ENCODE measurements at regions not wholly inside any gene's neighbourhood (a gene's known extent, or its start where the extent isn't known, plus 50 kb on each side); places are given as distances from the start of the nearest gene placed in this dataset.

GRCh38 chr5:54651482-54652076 lies 134.0 kb downstream of the SNX18 start:
- ATAC-seq (peak; percentile 31 to 56), DNase-seq (peak; percentile 83)
- intact Hi-C loops (cut with DNase I) = no loop called here

- no peak for ATAC-seq
- intact Hi-C loops (cut with DNase I) = loop anchor here in 1 of 2 donors (5.0 kb wide), 1 partner anchor 127 kb away; no protein-coding TSS in a partner anchor
- DNase-seq = no peak
Measured at GRCh38 chr5:54649041-54649504, 131.5 kb downstream of the SNX18 start.

GRCh38 chr5:54646356-54647101 lies 129.0 kb downstream of the SNX18 start:
- DNase-seq (peak; percentile 88), ATAC-seq (peak; percentile 91 to 96)
- intact Hi-C loops (cut with DNase I) = loop anchor here in 1 of 2 donors (5.0 kb wide), 1 partner anchor 124 kb away; no protein-coding TSS in a partner anchor

GRCh38 chr5:54645882-54646355 lies 128.4 kb downstream of the SNX18 start:
- DNase-seq (no peak), ATAC-seq (no peak)
- intact Hi-C loops (cut with DNase I) = loop anchor here in 1 of 2 donors (5.0 kb wide), 1 partner anchor 124 kb away; no protein-coding TSS in a partner anchor

- ATAC-seq = no peak
- intact Hi-C loops (cut with DNase I) = no loop called here
Measured at GRCh38 chr5:54644226-54644625, 126.7 kb downstream of the SNX18 start.

GRCh38 chr5:54643685-54644106 lies 126.1 kb downstream of the SNX18 start:
- DNase-seq = no peak
- no peak for ATAC-seq
- intact Hi-C loops (cut with DNase I) = no loop called here

More at GRCh38 chr5:54644226-54644625, 126.7 kb downstream of the SNX18 start:
- DNase-seq = no peak

- ATAC-seq = no peak
- no peak for DNase-seq
- intact Hi-C loops (cut with DNase I) = no loop called here
Measured at GRCh38 chr5:54639621-54640020, 122.1 kb downstream of the SNX18 start.

- DNase-seq (no peak), ATAC-seq (no peak)
- intact Hi-C loops (cut with DNase I) = no loop called here
Measured at GRCh38 chr5:54638106-54638505, 120.5 kb downstream of the SNX18 start.

GRCh38 chr5:54637654-54638053 lies 120.1 kb downstream of the SNX18 start:
- peak; percentile 56 for DNase-seq
- ATAC-seq = peak; percentile 75 to 92
- intact Hi-C loops (cut with DNase I) = no loop called here

GRCh38 chr5:54634089-54634488 lies 116.5 kb downstream of the SNX18 start:
- no peak for DNase-seq
- no peak for ATAC-seq
- intact Hi-C loops (cut with DNase I) = no loop called here

- intact Hi-C loops (cut with DNase I) = no loop called here
- peak; percentile 58 to 69 for ATAC-seq
- peak; percentile 65 for DNase-seq
Measured at GRCh38 chr5:54632131-54632701, 114.7 kb downstream of the SNX18 start.

GRCh38 chr5:54630738-54631359 lies 113.3 kb downstream of the SNX18 start:
- DNase-seq (peak; percentile 32), ATAC-seq (peak; percentile 84 to 85)
- intact Hi-C loops (cut with DNase I) = no loop called here

- no peak for ATAC-seq
- intact Hi-C loops (cut with DNase I) = no loop called here
- DNase-seq = no peak
Measured at GRCh38 chr5:54629115-54629514, 111.6 kb downstream of the SNX18 start.

GRCh38 chr5:54628050-54628449 lies 110.5 kb downstream of the SNX18 start:
- ATAC-seq (no peak), DNase-seq (no peak)
- intact Hi-C loops (cut with DNase I) = no loop called here

- DNase-seq (no peak), ATAC-seq (no peak)
- intact Hi-C loops (cut with DNase I) = no loop called here
Measured at GRCh38 chr5:54626407-54626806, 108.8 kb downstream of the SNX18 start.

- DNase-seq (no peak), ATAC-seq (no peak)
- intact Hi-C loops (cut with DNase I) = no loop called here
Measured at GRCh38 chr5:54624805-54625568, 107.4 kb downstream of the SNX18 start.

- no peak for ATAC-seq
- DNase-seq = no peak
- intact Hi-C loops (cut with DNase I) = no loop called here
Measured at GRCh38 chr5:54621709-54622108, 104.2 kb downstream of the SNX18 start.

- ATAC-seq (no peak), DNase-seq (no peak)
- intact Hi-C loops (cut with DNase I) = no loop called here
Measured at GRCh38 chr5:54621048-54621447, 103.5 kb downstream of the SNX18 start.

Data from left cardiac atrium (tissue), 4 donors.